Hepatocyte (in vitro differentiated cells): ENCODE measurements at regions not wholly inside any gene's neighbourhood (a gene's known extent, or its start where the extent isn't known, plus 50 kb on each side); places are given as distances from the start of the nearest gene placed in this dataset.

ENCODE experiments used
- DNase-seq: peaks from one replicate; pipeline ENCODE4 v3.0.0-alpha.2; 2016; ENCODE audit warnings: low spot score
- H2AFZ ChIP-seq: fragments of 200-600 bp; sonication (generic); 2 replicates; pipeline ENCODE4 v1.6.0; 2016; ENCODE audit warnings: antibody characterized with exemption, mild to moderate bottlenecking
- H3K27ac ChIP-seq: fragments of 200-600 bp; sonication (generic); 2 replicates; pipeline ENCODE4 v1.5.1; 2016; ENCODE audit warnings: mild to moderate bottlenecking
- H3K27me3 ChIP-seq: fragments of 200-600 bp; sonication (generic); 2 replicates; pipeline ENCODE4 v1.6.1; 2016
- H3K36me3 ChIP-seq: fragments of 200-600 bp; sonication (generic); replicated peaks from 2 replicates; pipeline ENCODE4 v1.5.1; 2016; ENCODE audit warnings: low read depth; ENCODE audit not compliant: insufficient read depth
- H3K4me1 ChIP-seq: fragments of 200-600 bp; sonication (generic); 2 replicates; pipeline ENCODE4 v1.5.1; 2016; ENCODE audit warnings: mild to moderate bottlenecking, moderate library complexity; ENCODE audit not compliant: insufficient read depth
- H3K4me2 ChIP-seq: fragments of 200-600 bp; sonication (generic); 2 replicates; pipeline ENCODE4 v1.6.0; 2016
- H3K4me3 ChIP-seq: fragments of 200-600 bp; sonication (generic); 2 replicates; pipeline ENCODE4 v1.5.1; 2016; ENCODE audit warnings: mild to moderate bottlenecking
- H3K79me2 ChIP-seq: fragments of 200-600 bp; sonication (generic); 2 replicates; pipeline ENCODE4 v1.6.0; 2017; ENCODE audit warnings: mild to moderate bottlenecking
- H3K9me2 ChIP-seq: fragments of 200-600 bp; sonication (generic); replicated peaks from 2 replicates; pipeline ENCODE4 v1.6.0; 2017; ENCODE audit warnings: mild to moderate bottlenecking; ENCODE audit not compliant: insufficient read depth
- H3K9me3 ChIP-seq: fragments of 200-600 bp; sonication (generic); 2 replicates; pipeline ENCODE4 v1.5.1; 2016; ENCODE audit warnings: low read depth, mild to moderate bottlenecking
- H4K20me1 ChIP-seq: fragments of 200-600 bp; sonication (generic); 2 replicates; pipeline ENCODE4 v1.6.0; 2016; ENCODE audit warnings: mild to moderate bottlenecking; ENCODE audit not compliant: insufficient read depth, poor library complexity, severe bottlenecking
- EZH2 ChIP-seq: fragments of 200-600 bp; sonication (generic); IDR thresholded peaks from 2 replicates; pipeline ENCODE4 v1.6.1; 2016; ENCODE audit warnings: antibody characterized with exemption, mild to moderate bottlenecking, borderline replicate concordance
- EZH2phosphoT487 ChIP-seq: fragments of 200-600 bp; sonication (generic); IDR thresholded peaks from one replicate; pipeline ENCODE4 v1.6.1; 2018; ENCODE audit warnings: antibody characterized with exemption, mild to moderate bottlenecking, low read depth, moderate library complexity; ENCODE audit not compliant: unreplicated experiment, severe bottlenecking
- WGBS: methylation state at CpG from one replicate; pipeline ENCODE4 v1.1.6; 2016; ENCODE audit warnings: low lambda C conversion rate; ENCODE audit errors: missing lambda C conversion rate; 5-methylcytosine and 5-hydroxymethylcytosine counted together
- TF ChIP-seq, protein P1 (sequence below): fragments of 200-600 bp; sonication (generic); IDR thresholded peaks from 2 replicates; pipeline ENCODE4 v1.5.1; 2016; ENCODE audit warnings: antibody characterized with exemption, mild to moderate bottlenecking; ENCODE audit not compliant: poor library complexity

DNA sequence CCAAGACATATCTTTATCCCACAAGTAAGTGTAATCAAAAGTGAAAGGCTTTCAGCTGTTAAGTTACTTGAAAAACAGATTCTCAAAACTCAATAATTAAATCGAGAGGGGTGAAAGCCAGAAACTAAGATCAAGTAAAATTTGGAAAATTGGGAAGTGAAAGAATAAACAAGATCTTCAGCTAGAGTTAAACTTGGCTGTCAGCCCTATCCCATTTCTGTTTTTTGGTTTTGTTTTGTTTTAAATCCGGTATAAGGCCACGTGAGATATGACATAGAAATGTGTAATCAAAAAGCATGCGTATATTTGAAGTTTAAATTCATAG, 856.8 kb downstream of the STIM2 start:
- H3K4me2 ChIP-seq, result no peak overlapping the region
- H3K27ac ChIP-seq, result no peak overlapping the region
- H2AFZ ChIP-seq, result no peak overlapping the region
- H4K20me1 ChIP-seq, result no peaks in the 10 kb centered on the region
- H3K9me2 ChIP-seq, result no peaks in the 10 kb centered on the region
- no peak overlapping the region for H3K4me3 ChIP-seq
- no peak for DNase-seq
- no peaks in the 10 kb centered on the region for H3K9me3 ChIP-seq
- no peaks in the 10 kb centered on the region for H3K79me2 ChIP-seq
- WGBS, result 82% methylated on average over 4 of the region's 4 CpGs
- TF ChIP-seq, protein P1, sequence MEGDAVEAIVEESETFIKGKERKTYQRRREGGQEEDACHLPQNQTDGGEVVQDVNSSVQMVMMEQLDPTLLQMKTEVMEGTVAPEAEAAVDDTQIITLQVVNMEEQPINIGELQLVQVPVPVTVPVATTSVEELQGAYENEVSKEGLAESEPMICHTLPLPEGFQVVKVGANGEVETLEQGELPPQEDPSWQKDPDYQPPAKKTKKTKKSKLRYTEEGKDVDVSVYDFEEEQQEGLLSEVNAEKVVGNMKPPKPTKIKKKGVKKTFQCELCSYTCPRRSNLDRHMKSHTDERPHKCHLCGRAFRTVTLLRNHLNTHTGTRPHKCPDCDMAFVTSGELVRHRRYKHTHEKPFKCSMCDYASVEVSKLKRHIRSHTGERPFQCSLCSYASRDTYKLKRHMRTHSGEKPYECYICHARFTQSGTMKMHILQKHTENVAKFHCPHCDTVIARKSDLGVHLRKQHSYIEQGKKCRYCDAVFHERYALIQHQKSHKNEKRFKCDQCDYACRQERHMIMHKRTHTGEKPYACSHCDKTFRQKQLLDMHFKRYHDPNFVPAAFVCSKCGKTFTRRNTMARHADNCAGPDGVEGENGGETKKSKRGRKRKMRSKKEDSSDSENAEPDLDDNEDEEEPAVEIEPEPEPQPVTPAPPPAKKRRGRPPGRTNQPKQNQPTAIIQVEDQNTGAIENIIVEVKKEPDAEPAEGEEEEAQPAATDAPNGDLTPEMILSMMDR, result no peak
- TF ChIP-seq EZH2phosphoT487, result no peak
- TF ChIP-seq EZH2, result no peak
- H3K36me3 ChIP-seq, result no peaks in the 10 kb centered on the region
- peaks cover 3% of the 10 kb centered on the region for H3K4me1 ChIP-seq
- no peaks in the 10 kb centered on the region for H3K27me3 ChIP-seq

DNA sequence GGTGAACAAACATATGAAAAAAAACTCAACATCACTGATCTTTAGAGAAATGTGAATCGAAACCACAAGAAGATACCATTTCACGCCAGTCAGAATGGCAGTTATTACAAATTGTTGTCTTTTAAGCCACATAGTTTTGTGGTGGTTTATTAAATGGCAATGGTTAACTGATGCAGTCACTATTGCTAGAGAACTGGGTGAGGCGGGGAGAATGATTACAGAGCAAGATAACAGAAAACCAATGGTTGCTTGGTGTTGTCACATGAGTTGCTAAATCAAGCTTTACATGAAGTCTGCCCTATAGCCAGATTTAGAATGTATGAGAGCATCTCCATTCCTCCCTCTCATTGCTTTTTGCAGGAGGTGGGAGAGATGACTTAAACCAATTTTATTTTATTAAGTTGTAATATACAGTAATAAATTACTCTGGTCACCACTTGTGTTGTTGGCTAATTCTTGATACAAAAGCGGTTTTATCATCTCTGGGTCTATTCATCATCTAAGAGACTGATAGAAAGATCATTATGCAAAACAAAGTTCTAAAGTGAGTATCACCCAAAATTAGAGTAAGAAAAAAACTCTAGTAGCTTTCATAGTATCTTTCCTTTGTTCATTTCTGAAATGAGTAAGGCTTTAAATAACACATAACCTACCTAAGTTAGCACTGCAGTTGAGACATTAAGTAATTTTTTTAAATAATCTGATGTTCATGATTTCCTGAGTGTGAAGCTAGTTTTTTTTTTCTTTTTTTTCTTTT, 859.5 kb downstream of the STIM2 start:
- Histone ChIP-seq H3K79me2 (no peaks in the 10 kb centered on the region), H3K4me3 (no peak overlapping the region), H3K27me3 (no peaks in the 10 kb centered on the region), H3K4me1 (peaks cover 3% of the 10 kb centered on the region), H3K9me2 (no peaks in the 10 kb centered on the region), H4K20me1 (no peaks in the 10 kb centered on the region), H3K9me3 (no peaks in the 10 kb centered on the region), H3K4me2 (no peak overlapping the region), H2AFZ (no peak overlapping the region), H3K27ac (no peak overlapping the region), H3K36me3 (no peaks in the 10 kb centered on the region)
- DNase-seq, result no peak
- TF ChIP-seq EZH2 (no peak), EZH2phosphoT487 (no peak)
- TF ChIP-seq, protein P1, result no peak
- WGBS, result 88% methylated on average over 4 of the region's 4 CpGs

DNA sequence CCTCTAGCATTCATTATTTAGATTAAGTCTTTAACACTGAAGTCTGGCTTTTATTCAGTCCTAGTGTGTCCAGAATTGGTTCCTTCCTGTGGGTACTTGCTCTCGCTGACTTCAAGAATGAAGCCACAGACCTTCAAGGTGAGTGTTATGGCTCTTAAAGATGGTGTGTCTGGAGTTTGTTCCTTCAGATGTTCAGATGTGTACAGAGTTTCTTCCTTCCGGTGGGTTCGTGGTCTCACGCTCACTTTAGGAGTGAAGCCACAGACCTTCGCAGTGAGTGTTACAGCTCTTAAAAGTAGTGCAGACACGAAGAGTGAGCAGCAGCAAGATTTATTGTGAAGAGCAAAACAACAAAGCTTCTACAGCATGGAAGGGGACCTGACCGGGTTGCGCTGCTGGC, 860.6 kb downstream of the STIM2 start:
- H2AFZ ChIP-seq, result no peak overlapping the region
- TF ChIP-seq, protein P1, result no peak
- no peak for TF ChIP-seq EZH2
- TF ChIP-seq EZH2phosphoT487, result no peak
- no peak for DNase-seq
- no peak overlapping the region for H3K27ac ChIP-seq
- H4K20me1 ChIP-seq, result no peaks in the 10 kb centered on the region
- WGBS, result 97% methylated on average over 8 of the region's 8 CpGs
- no peak overlapping the region for H3K4me2 ChIP-seq
- no peaks in the 10 kb centered on the region for H3K9me2 ChIP-seq
- no peaks in the 10 kb centered on the region for H3K27me3 ChIP-seq
- H3K4me3 ChIP-seq, result no peak overlapping the region
- H3K36me3 ChIP-seq, result no peaks in the 10 kb centered on the region
- H3K4me1 ChIP-seq, result peaks cover 3% of the 10 kb centered on the region
- no peaks in the 10 kb centered on the region for H3K79me2 ChIP-seq
- H3K9me3 ChIP-seq, result no peaks in the 10 kb centered on the region

DNA sequence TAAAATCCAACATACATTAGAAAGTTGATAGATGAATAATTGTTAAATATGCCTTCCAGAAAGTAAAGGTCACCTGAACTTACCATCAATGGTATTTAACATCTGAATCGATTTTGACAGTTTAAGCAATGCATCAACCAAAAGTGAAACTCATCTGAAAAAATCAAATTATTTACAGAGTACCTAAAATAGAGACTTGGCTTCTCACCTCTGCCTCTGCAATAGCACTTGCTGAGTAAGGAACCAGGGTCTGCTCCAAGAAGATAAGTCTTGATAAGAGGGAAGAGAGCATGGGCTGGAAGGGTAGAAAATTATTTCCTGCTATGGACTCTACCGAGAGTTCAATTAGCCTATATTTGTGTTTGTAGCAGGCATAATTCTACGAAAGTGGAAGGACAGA, 868.3 kb downstream of the STIM2 start:
- DNase-seq, result no peak
- Histone ChIP-seq H3K9me3 (no peaks in the 10 kb centered on the region), H3K79me2 (no peaks in the 10 kb centered on the region), H3K27me3 (no peaks in the 10 kb centered on the region), H2AFZ (no peak overlapping the region), H3K36me3 (no peaks in the 10 kb centered on the region), H3K4me1 (no peaks in the 10 kb centered on the region), H3K4me3 (no peak overlapping the region), H3K4me2 (no peak overlapping the region), H3K9me2 (no peaks in the 10 kb centered on the region), H3K27ac (no peak overlapping the region), H4K20me1 (no peaks in the 10 kb centered on the region)
- 82% methylated on average over 3 of the region's 3 CpGs for WGBS
- TF ChIP-seq, protein P1, result no peak
- TF ChIP-seq EZH2 (no peak), EZH2phosphoT487 (no peak)
